HG03354 (cell line): ENCODE measurements at regions not wholly inside any gene's neighbourhood (a gene's known extent, or its start where the extent isn't known, plus 50 kb on each side); places are given as distances from the start of the nearest gene placed in this dataset.

Source experiments
- ATAC-seq: cut with Tn5 transposase; IDR thresholded peaks from one replicate; pipeline ENCODE4 v1.9.1; 2021; ENCODE audit warnings: mild to moderate bottlenecking; ENCODE audit not compliant: unreplicated experiment, poor library complexity, severe bottlenecking

- peak; percentile 30 for ATAC-seq
Measured at GRCh38 chr7:115409682-115410433, 488.0 kb downstream of the MDFIC start.

GRCh38 chr7:115406219-115406618 lies 484.3 kb downstream of the MDFIC start:
- ATAC-seq: no peak

- ATAC-seq: no peak
Measured at GRCh38 chr7:115387137-115387536, 465.2 kb downstream of the MDFIC start.

GRCh38 chr7:115379321-115379720 lies 457.4 kb downstream of the MDFIC start:
- no peak for ATAC-seq

GRCh38 chr7:115368998-115369397 lies 447.1 kb downstream of the MDFIC start:
- no peak for ATAC-seq

GRCh38 chr7:115363916-115364315 lies 442.0 kb downstream of the MDFIC start:
- no peak for ATAC-seq

GRCh38 chr7:115359955-115360354 lies 438.1 kb downstream of the MDFIC start:
- peak; percentile 41 for ATAC-seq

GRCh38 chr7:115359119-115359518 lies 437.2 kb downstream of the MDFIC start:
- peak; percentile 50 for ATAC-seq

GRCh38 chr7:115357703-115357999 lies 435.8 kb downstream of the MDFIC start:
- ATAC-seq: no peak

- ATAC-seq: no peak
Measured at GRCh38 chr7:115356999-115357702, 435.3 kb downstream of the MDFIC start.

GRCh38 chr7:115356139-115356746 lies 434.3 kb downstream of the MDFIC start:
- ATAC-seq: no peak

GRCh38 chr7:115354925-115355324 lies 433.0 kb downstream of the MDFIC start:
- no peak for ATAC-seq

GRCh38 chr7:115352375-115352774 lies 430.5 kb downstream of the MDFIC start:
- no peak for ATAC-seq

GRCh38 chr7:115350764-115351163 lies 428.9 kb downstream of the MDFIC start:
- ATAC-seq: no peak

GRCh38 chr7:115349635-115350034 lies 427.7 kb downstream of the MDFIC start:
- ATAC-seq: no peak

- ATAC-seq: no peak
Measured at GRCh38 chr7:115346685-115347084, 424.8 kb downstream of the MDFIC start.

- ATAC-seq: peak; percentile 66
Measured at GRCh38 chr7:115340828-115341227, 418.9 kb downstream of the MDFIC start.

- ATAC-seq: no peak
Measured at GRCh38 chr7:115338016-115338415, 416.1 kb downstream of the MDFIC start.

GRCh38 chr7:115332691-115333090 lies 410.8 kb downstream of the MDFIC start:
- ATAC-seq: no peak

GRCh38 chr7:115329006-115329405 lies 407.1 kb downstream of the MDFIC start:
- no peak for ATAC-seq

GRCh38 chr7:115328018-115328417 lies 406.1 kb downstream of the MDFIC start:
- ATAC-seq: no peak
